Heart right ventricle (tissue), 16 donors: ENCODE measurements at regions not wholly inside any gene's neighbourhood (a gene's known extent, or its start where the extent isn't known, plus 50 kb on each side); places are given as distances from the start of the nearest gene placed in this dataset.

Source experiments
- ATAC-seq, 8 donors: fragments of 200-7000 bp; cut with Tn5 transposase; one replicate each; pipeline ENCODE4 v1.9.1; 2020; ENCODE audit warnings: mild to moderate bottlenecking in 8 of 8, moderate library complexity in 8 of 8, moderate number of reproducible peaks in 1 of 8
- DNase-seq, 2 donors: peaks; one replicate each; pipeline ENCODE4 v3.0.0-alpha.2; 2020
- H3K27ac ChIP-seq, 10 donors: fragments of 200-600 bp; sonication (generic) in 2 of 10; one replicate each; pipeline versions ENCODE4 v1.5.0 to v1.8.0; 2020 to 2022; ENCODE audit warnings: mild to moderate bottlenecking in 3 of 10
- H3K27me3 ChIP-seq, 7 donors: fragments of 200-600 bp; one replicate each; pipeline ENCODE4 v1.8.0; 2021 to 2022; ENCODE audit warnings: mild to moderate bottlenecking in 2 of 7
- H3K36me3 ChIP-seq, 9 donors: fragments of 200-600 bp; sonication (generic) in 1 of 9; one replicate each; pipeline versions ENCODE4 v1.5.0 to v1.8.0; 2020 to 2022; ENCODE audit warnings: mild to moderate bottlenecking in 2 of 9
- H3K4me1 ChIP-seq, 9 donors: fragments of 200-600 bp; sonication (generic) in 1 of 9; one replicate each; pipeline versions ENCODE4 v1.5.0 to v1.8.0; 2020 to 2022; ENCODE audit warnings: mild to moderate bottlenecking in 4 of 9
- H3K4me3 ChIP-seq, 10 donors: fragments of 200-600 bp; sonication (generic) in 2 of 10; one replicate each; pipeline versions ENCODE4 v1.5.0 to v1.8.0; 2020 to 2022; ENCODE audit warnings: mild to moderate bottlenecking in 7 of 10, moderate library complexity in 2 of 10
- H3K9me3 ChIP-seq, 11 donors: fragments of 200-600 bp in 10 of 11; sonication (generic) in 2 of 11; one replicate each; pipeline versions ENCODE4 v1.5.0 to v1.8.0; 2013 to 2022; ENCODE audit warnings: mild to moderate bottlenecking in 2 of 11, control low read depth in 1 of 11, moderate library complexity in 1 of 11
- WGBS, 2 donors: extraction: QIAGEN DNeasy Blood & Tissue Kit; methylation state at CpG; one replicate each; pipeline ENCODE4 v1.1.7; 2013; ENCODE audit warnings: inconsistent platforms in 1 of 2; 5-methylcytosine and 5-hydroxymethylcytosine counted together
- intact Hi-C, 10 donors: fragments of 100-400 bp; cut with DNase I; formaldehyde crosslinking; loops; one replicate each; pipeline versions ENCODE4 v1.11.1 to v1.14.2; 2022
- TF ChIP-seq, protein P1 (sequence below), 9 donors: fragments of 200-600 bp; sonication (generic) in 2 of 9; IDR thresholded peaks; one replicate each; pipeline versions ENCODE4 v1.5.0 to v1.8.0; 2021 to 2022; ENCODE audit warnings: antibody characterized with exemption in 9 of 9, mild to moderate bottlenecking in 5 of 9, moderate library complexity in 1 of 9
- donor health status: Arrhythmogenic right ventricular cardiomyopathy.
- donor health status: ischemic (EF 13 %, LVEDD 7.1; RV severe dilation, severe dysfunction).
- donor health status: healthy with polysubstance abuse.
- donor health status: DM: no; HTN: yes; CAD: no.
- donor health status: DM: no; HTN: no; CAD: no.
- donor health status: ischemic (EF 25% LVEDD 6.9; RV normal size, moderate dysfunction).
- donor health status: ischemic (EF 25% LVEDD 5.7; RV mildly dilated, moderate dysfunction).
- donor health status: healthy.
- donor health status: DM: yes; HTN: yes; CAD: no.
- donor health status: Ischemic cardiomyopathy.
- donor health status: ischemic (EF 35%, LVEDD 5.7; RV mildly dilated, moderate dysfunction).
- donor health status: nonischemic (EF 11% LVEDD 7.7; RV severe dilation, severe dysfunction).
- donor health status: DM: yes; HTN: yes; CAD: no.
- donor health status: PGD.
- donor health status: ischemic (EF 29% LVEDD 5.4; RV normal size, mild dysfunction).
- donor health status: nonischemic (EF 23%, LVEDD 6.1; RV moderate dilation, normal function).

DNA sequence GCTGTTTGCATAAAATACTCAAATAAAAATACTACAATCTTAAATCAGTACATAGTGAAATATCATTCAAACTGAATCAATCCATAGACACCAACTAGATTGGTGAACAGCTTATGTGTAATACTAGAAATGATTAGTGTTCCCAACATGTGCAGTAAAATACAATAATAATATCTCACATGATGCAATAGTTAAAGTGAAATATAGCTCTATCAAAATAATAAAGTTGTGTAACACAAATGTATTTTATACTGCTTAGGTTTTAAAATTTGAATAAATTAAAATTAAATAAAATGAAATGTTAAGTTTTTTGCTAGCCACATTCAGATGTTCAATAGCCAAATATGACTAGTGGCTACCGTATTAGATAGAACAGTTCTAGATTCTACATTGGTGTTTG is 714.1 kb downstream of the ZNF385D start:
- TF ChIP-seq, protein P1, sequence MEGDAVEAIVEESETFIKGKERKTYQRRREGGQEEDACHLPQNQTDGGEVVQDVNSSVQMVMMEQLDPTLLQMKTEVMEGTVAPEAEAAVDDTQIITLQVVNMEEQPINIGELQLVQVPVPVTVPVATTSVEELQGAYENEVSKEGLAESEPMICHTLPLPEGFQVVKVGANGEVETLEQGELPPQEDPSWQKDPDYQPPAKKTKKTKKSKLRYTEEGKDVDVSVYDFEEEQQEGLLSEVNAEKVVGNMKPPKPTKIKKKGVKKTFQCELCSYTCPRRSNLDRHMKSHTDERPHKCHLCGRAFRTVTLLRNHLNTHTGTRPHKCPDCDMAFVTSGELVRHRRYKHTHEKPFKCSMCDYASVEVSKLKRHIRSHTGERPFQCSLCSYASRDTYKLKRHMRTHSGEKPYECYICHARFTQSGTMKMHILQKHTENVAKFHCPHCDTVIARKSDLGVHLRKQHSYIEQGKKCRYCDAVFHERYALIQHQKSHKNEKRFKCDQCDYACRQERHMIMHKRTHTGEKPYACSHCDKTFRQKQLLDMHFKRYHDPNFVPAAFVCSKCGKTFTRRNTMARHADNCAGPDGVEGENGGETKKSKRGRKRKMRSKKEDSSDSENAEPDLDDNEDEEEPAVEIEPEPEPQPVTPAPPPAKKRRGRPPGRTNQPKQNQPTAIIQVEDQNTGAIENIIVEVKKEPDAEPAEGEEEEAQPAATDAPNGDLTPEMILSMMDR (IDR thresholded peaks at IDR 0.05) = no peak
- no peaks in the 10 kb centered on the region for H3K4me1 ChIP-seq
- H3K27me3 ChIP-seq = no peaks in the 10 kb centered on the region
- WGBS, 2 donors = 91 to 100% methylated on average over 1 of the region's 1 CpG
- no peak overlapping the region for H3K27ac ChIP-seq
- no peak overlapping the region for H3K4me3 ChIP-seq
- intact Hi-C loops = no loop called here
- no peaks in the 10 kb centered on the region for H3K36me3 ChIP-seq
- DNase-seq (no peak), ATAC-seq (no peak)
- H3K9me3 ChIP-seq = peaks cover 0 to 10% (median 0%) of the 10 kb centered on the region in 11 donors

DNA sequence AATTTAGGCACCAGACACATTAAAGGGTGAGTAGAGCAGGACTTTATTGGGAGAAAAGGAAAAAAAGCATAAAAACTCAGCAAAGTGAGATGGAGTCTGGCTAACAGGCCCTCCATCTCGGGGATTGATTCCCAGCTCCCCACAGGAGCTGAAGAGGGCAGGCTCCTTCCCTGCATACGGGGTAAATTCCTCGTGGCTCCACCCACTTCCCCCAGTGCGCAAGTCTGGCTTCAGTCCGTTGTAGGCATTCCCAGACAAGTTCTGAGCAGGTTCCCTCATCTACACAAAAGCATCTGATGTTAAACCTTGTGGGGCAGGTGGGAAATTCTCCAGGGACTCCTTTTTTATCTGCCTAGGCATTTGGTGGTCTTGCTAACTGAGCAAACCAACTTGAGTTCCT is 722.6 kb downstream of the ZNF385D start:
- 81 to 86% methylated on average over 5 of the region's 5 CpGs for WGBS, 2 donors
- intact Hi-C loops = no loop called here
- DNase-seq = no peak
- ATAC-seq = no peak
- Histone ChIP-seq H3K27me3 (no peaks in the 10 kb centered on the region), H3K4me1 (no peaks in the 10 kb centered on the region), H3K36me3 (no peaks in the 10 kb centered on the region), H3K9me3 (no peaks in the 10 kb centered on the region), H3K4me3 (no peak overlapping the region), H3K27ac (no peak overlapping the region)
- TF ChIP-seq, protein P1 (IDR thresholded peaks at IDR 0.05) = no peak

DNA sequence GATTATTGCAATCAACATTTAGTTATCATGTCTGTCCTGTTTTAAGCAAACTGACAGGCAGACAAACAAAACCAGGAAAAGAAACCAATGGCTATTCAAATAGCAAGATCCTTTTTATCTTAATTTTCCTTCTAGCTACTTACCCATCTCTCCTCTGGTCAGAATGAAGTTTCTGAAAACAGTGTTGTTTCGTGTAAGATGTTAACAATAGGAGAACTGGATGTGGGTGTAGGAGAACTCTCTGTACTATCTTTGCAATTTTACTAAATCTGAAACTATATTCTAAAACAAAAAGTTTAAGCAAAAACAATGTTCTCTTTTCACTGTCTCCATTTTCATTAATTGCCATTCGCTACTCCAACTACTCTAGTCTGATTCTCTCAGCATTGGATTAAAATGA is 726.4 kb downstream of the ZNF385D start:
- ATAC-seq (no peak), DNase-seq (no peak)
- Histone ChIP-seq H3K27me3 (no peaks in the 10 kb centered on the region), H3K4me3 (no peak overlapping the region), H3K9me3 (no peaks in the 10 kb centered on the region), H3K4me1 (no peaks in the 10 kb centered on the region), H3K27ac (no peak overlapping the region), H3K36me3 (no peaks in the 10 kb centered on the region)
- TF ChIP-seq, protein P1 (IDR thresholded peaks at IDR 0.05) = no peak
- 93 to 95% methylated on average over 2 of the region's 2 CpGs for WGBS, 2 donors
- intact Hi-C loops = loop anchor here in 1 of 10 donors (5.0 kb wide), 1 partner anchor 163 kb away; no protein-coding TSS in a partner anchor

DNA sequence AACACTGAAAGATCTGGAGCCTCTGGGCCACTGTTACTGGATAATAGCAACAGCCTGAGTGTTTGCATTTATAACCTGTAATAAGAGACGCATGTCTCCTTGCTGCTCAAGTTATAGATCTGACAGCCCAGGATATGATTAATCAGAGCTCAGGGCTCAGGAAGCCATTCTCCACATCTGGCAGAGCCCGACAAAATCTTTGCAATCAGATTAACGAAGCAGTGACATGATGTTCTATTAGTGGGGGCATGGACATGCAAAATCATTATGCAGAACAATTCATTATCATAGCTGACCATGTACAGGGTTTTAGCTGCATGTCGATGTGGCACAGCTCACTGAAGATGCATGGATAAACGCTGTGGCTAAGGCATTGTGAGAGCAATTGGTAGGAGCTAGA is 730.3 kb downstream of the ZNF385D start:
- peaks cover 0 to 26% (median 0%) of the 10 kb centered on the region in 11 donors for H3K9me3 ChIP-seq
- H3K27me3 ChIP-seq = no peaks in the 10 kb centered on the region
- H3K27ac ChIP-seq = no peak overlapping the region
- no peaks in the 10 kb centered on the region for H3K36me3 ChIP-seq
- H3K4me1 ChIP-seq = no peaks in the 10 kb centered on the region
- no peak for DNase-seq
- intact Hi-C loops = loop anchor here in 1 of 10 donors (5.0 kb wide), 1 partner anchor 167 kb away; no protein-coding TSS in a partner anchor
- WGBS, 2 donors = 72 to 76% methylated on average over 5 of the region's 5 CpGs
- no peak overlapping the region for H3K4me3 ChIP-seq
- TF ChIP-seq, protein P1 (IDR thresholded peaks at IDR 0.05) = no peak
- ATAC-seq = no peak
